H1 (cell line): ENCODE measurements at regions not wholly inside any gene's neighbourhood (a gene's known extent, or its start where the extent isn't known, plus 50 kb on each side); places are given as distances from the start of the nearest gene placed in this dataset.

Experiments used
- CHD1 ChIP-seq: IDR thresholded peaks from 2 replicates; pipeline ENCODE4 v1.6.1; 2012; ENCODE audit warnings: low read depth, low read length, improper control_type of control experiment
- EP300 ChIP-seq, 2 experiments: IDR thresholded peaks; 1 replicate in 1 of 2; 2 replicates in 1 of 2; pipeline ENCODE4 v1.6.1; 2011 to 2012; ENCODE audit warnings: low read depth in 2 of 2, low read length in 2 of 2, mild to moderate bottlenecking in 2 of 2, borderline replicate concordance in 1 of 2, inconsistent platforms in 1 of 2, moderate library complexity in 1 of 2
- EZH2 ChIP-seq: fragments of 200-600 bp; sonication (generic); IDR thresholded peaks from 2 replicates; pipeline ENCODE4 v1.7.1; 2012; ENCODE audit warnings: low read depth, mild to moderate bottlenecking, moderate library complexity, low read length, inconsistent platforms; ENCODE audit not compliant: severe bottlenecking
- GTF2F1 ChIP-seq: IDR thresholded peaks from 2 replicates; pipeline ENCODE4 v1.6.1; 2012; ENCODE audit warnings: low read depth, low read length, improper control_type of control experiment, borderline replicate concordance
- JUND ChIP-seq: IDR thresholded peaks from 2 replicates; pipeline ENCODE4 v1.6.1; 2011; ENCODE audit warnings: mild to moderate bottlenecking, improper control_type of control experiment, low read length
- POLR2A ChIP-seq, 2 experiments: IDR thresholded peaks; 1 replicate in 1 of 2; 2 replicates in 1 of 2; pipeline ENCODE4 v1.6.1; 2011; ENCODE audit warnings: low read depth in 2 of 2, low read length in 2 of 2, mild to moderate bottlenecking in 2 of 2; ENCODE audit errors: control extremely low read depth in 1 of 2
- POLR2AphosphoS5 ChIP-seq: IDR thresholded peaks from 2 replicates; pipeline ENCODE4 v1.6.1; 2011; ENCODE audit warnings: low read depth, low read length
- SIN3A ChIP-seq, 2 experiments: IDR thresholded peaks in 1 of 2; conservative IDR thresholded peaks in 1 of 2; 2 replicates each; pipeline ENCODE4 v1.6.1; 2011 to 2012; ENCODE audit warnings: low read length in 2 of 2, improper control_type of control experiment in 1 of 2, low read depth in 1 of 2, mild to moderate bottlenecking in 1 of 2
- SUZ12 ChIP-seq: fragments of 200-600 bp; sonication (generic); IDR thresholded peaks from 2 replicates; pipeline ENCODE4 v1.6.1; 2012; ENCODE audit warnings: mild to moderate bottlenecking, inconsistent platforms, low read length, moderate library complexity, mixed read lengths
- TAF1 ChIP-seq: IDR thresholded peaks from 2 replicates; pipeline ENCODE4 v1.6.1; 2011; ENCODE audit warnings: mild to moderate bottlenecking, low read depth, low read length
- TF ChIP-seq, protein P1 (sequence below), 3 experiments: IDR thresholded peaks; 1 replicate in 2 of 3; 2 replicates in 1 of 3; pipeline versions ENCODE4 v1.5.1 to v1.6.1; 2011; ENCODE audit warnings: low read length in 3 of 3, mild to moderate bottlenecking in 3 of 3, inconsistent platforms in 2 of 3, low read depth in 1 of 3, moderate library complexity in 1 of 3; ENCODE audit not compliant: insufficient read depth in 1 of 3; ENCODE audit errors: control extremely low read depth in 1 of 3
- TF ChIP-seq, protein P2 (sequence below): IDR thresholded peaks from 2 replicates; pipeline ENCODE4 v1.6.1; 2012; ENCODE audit warnings: inconsistent platforms

DNA sequence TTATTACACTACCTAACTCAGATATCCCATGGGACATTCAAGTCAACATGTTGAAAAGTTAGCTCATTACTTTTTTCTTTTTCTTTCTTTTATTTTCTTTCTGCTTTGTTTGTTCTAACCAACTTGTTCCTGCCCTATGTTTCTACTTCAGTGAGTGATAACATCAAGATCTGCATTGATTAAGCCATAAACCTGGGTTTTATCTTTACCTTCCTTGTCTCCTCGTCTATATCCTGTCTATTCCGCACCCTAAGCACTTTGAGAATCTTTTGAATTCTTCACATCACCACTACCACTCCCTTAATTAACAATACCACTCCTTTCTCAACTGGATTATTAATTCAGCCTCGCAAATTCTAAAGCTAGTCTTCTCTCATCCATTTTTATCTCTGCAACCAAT, 81.9 kb upstream of the AVPR1A start:
- TF ChIP-seq POLR2A (IDR thresholded peaks at IDR 0.05; ENCODE audit: control extremely low read depth in 1 of 2, low read depth in 2 of 2, low read length in 2 of 2) (no peak), SUZ12 (no peak), EZH2 (no peak), JUND (no peak), POLR2AphosphoS5 (no peak), SIN3A (conservative IDR thresholded peaks at IDR 0.05 in 1 of 2, IDR thresholded peaks at IDR 0.05 in 1 of 2; ENCODE audit: low read depth in 1 of 2, low read length in 2 of 2) (no peak), GTF2F1 (no peak), TAF1 (no peak), EP300 (IDR thresholded peaks at IDR 0.05; ENCODE audit: borderline replicate concordance in 1 of 2, low read depth in 2 of 2, low read length in 2 of 2) (no peak), CHD1 (no peak)
- TF ChIP-seq, protein P1, sequence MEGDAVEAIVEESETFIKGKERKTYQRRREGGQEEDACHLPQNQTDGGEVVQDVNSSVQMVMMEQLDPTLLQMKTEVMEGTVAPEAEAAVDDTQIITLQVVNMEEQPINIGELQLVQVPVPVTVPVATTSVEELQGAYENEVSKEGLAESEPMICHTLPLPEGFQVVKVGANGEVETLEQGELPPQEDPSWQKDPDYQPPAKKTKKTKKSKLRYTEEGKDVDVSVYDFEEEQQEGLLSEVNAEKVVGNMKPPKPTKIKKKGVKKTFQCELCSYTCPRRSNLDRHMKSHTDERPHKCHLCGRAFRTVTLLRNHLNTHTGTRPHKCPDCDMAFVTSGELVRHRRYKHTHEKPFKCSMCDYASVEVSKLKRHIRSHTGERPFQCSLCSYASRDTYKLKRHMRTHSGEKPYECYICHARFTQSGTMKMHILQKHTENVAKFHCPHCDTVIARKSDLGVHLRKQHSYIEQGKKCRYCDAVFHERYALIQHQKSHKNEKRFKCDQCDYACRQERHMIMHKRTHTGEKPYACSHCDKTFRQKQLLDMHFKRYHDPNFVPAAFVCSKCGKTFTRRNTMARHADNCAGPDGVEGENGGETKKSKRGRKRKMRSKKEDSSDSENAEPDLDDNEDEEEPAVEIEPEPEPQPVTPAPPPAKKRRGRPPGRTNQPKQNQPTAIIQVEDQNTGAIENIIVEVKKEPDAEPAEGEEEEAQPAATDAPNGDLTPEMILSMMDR (IDR thresholded peaks at IDR 0.05; ENCODE audit: control extremely low read depth in 1 of 3, insufficient read depth in 1 of 3, low read depth in 1 of 3, low read length in 3 of 3) = no peak
- TF ChIP-seq, protein P2, sequence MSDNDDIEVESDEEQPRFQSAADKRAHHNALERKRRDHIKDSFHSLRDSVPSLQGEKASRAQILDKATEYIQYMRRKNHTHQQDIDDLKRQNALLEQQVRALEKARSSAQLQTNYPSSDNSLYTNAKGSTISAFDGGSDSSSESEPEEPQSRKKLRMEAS = no peak
